ENCODE measurements at regions not wholly inside any gene's neighbourhood (a gene's known extent, or its start where the extent isn't known, plus 50 kb on each side); places are given as distances from the start of the nearest gene placed in this dataset.

DNA sequence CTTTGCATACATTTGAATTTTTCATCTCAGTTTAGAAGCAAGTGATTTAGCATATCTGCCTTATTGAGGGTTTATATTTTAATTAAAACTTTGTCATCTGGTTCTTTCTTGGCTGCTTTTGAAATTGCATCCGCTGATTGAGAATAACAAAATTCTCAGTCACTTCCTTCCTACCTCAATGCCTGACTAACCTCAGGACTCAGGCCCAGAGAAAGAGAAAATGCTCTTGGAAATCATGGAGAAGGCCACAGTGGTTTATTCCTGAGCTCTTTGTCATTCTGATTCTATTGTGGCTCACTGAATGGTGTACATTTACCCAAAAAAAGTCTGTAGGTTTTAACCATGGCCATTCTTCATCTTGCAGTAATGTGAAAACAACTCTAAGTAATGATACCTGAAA lies 533.9 kb downstream of the TBL1XR1 start:
- TF ChIP-seq, protein P1, sequence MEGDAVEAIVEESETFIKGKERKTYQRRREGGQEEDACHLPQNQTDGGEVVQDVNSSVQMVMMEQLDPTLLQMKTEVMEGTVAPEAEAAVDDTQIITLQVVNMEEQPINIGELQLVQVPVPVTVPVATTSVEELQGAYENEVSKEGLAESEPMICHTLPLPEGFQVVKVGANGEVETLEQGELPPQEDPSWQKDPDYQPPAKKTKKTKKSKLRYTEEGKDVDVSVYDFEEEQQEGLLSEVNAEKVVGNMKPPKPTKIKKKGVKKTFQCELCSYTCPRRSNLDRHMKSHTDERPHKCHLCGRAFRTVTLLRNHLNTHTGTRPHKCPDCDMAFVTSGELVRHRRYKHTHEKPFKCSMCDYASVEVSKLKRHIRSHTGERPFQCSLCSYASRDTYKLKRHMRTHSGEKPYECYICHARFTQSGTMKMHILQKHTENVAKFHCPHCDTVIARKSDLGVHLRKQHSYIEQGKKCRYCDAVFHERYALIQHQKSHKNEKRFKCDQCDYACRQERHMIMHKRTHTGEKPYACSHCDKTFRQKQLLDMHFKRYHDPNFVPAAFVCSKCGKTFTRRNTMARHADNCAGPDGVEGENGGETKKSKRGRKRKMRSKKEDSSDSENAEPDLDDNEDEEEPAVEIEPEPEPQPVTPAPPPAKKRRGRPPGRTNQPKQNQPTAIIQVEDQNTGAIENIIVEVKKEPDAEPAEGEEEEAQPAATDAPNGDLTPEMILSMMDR (IDR thresholded peaks at IDR 0.05) = no peak
- no peak for TF ChIP-seq POLR2A (IDR thresholded peaks at IDR 0.05)

Measured in Peyer's patch (tissue), 4 donors.